ENCODE measurements at regions not wholly inside any gene's neighbourhood (a gene's known extent, or its start where the extent isn't known, plus 50 kb on each side); places are given as distances from the start of the nearest gene placed in this dataset.

DNA sequence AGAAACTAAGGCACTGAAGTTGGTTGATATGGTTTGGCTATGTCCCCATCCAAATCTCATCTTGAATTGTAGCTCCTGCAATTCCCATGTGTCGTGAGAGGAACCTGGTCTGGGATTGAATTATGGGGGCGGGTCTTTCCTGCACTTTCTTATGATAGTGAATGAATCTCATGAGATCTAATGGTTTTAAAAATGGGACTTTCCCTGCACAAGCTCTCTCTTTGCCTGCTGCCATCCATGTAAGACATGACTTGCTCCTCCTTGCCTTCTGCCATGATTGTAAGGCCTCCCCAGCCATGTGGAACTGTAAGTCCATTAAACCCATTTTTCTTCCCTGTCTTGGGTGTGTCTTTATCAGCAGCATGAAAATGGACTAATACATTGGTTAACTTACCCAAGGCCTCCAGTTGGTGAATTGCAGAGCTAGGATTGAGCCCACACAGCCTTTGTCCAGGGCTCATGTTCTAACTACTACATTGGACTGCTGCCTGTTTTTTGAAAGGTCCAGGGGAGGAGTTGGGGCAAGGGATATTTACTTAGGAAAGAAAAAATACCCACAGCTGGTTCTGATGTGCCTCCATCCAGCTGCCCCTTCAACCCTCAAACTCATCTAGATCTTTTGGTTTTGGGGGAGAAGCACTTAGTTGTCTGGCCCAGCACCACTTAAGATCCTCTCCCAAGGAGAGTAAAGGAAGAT lies 107.8 kb upstream of the NAV2 start:
- no peak for TF ChIP-seq POLR2A (IDR thresholded peaks at IDR 0.05)
- TF ChIP-seq, protein P1, sequence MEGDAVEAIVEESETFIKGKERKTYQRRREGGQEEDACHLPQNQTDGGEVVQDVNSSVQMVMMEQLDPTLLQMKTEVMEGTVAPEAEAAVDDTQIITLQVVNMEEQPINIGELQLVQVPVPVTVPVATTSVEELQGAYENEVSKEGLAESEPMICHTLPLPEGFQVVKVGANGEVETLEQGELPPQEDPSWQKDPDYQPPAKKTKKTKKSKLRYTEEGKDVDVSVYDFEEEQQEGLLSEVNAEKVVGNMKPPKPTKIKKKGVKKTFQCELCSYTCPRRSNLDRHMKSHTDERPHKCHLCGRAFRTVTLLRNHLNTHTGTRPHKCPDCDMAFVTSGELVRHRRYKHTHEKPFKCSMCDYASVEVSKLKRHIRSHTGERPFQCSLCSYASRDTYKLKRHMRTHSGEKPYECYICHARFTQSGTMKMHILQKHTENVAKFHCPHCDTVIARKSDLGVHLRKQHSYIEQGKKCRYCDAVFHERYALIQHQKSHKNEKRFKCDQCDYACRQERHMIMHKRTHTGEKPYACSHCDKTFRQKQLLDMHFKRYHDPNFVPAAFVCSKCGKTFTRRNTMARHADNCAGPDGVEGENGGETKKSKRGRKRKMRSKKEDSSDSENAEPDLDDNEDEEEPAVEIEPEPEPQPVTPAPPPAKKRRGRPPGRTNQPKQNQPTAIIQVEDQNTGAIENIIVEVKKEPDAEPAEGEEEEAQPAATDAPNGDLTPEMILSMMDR (IDR thresholded peaks at IDR 0.05): no peak

All from breast epithelium (tissue), 3 donors.